ENCODE measurements at regions not wholly inside any gene's neighbourhood (a gene's known extent, or its start where the extent isn't known, plus 50 kb on each side); places are given as distances from the start of the nearest gene placed in this dataset.

DNA sequence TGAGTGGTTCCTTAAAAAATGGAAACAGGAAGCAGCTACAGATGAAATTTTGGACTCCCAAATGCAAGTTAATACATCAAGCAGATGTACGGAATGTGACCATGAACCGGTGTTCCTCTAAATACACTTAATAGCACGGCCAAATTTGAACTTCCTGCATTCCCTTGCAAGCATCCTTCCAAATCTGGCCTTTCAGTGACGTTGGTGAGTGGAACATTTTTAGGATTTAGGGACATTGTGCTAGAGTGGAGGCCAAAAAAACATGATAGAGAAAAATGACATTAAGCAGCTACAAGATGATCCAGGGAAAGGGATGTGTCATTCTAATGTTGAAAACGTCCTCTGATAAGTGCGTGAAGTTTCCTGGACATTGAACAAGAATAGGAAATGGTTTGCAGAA lies 62.1 kb downstream of the CTAGE1 start:
- Histone ChIP-seq H3K4me3 (no peak overlapping the region), H3K27me3 (no peaks in the 10 kb centered on the region), H3K4me1 (no peaks in the 10 kb centered on the region), H3K27ac (no peak overlapping the region), H3K9me3 (no peaks in the 10 kb centered on the region), H3K36me3 (no peaks in the 10 kb centered on the region)
- intact Hi-C loops (cut with DNase I; ENCODE audit: low total_unique reads), result no loop called here
- no peak for TF ChIP-seq POLR2AphosphoS5 (IDR thresholded peaks at IDR 0.05)
- TF ChIP-seq POLR2A (IDR thresholded peaks at IDR 0.05), result no peak
- TF ChIP-seq, protein P1, sequence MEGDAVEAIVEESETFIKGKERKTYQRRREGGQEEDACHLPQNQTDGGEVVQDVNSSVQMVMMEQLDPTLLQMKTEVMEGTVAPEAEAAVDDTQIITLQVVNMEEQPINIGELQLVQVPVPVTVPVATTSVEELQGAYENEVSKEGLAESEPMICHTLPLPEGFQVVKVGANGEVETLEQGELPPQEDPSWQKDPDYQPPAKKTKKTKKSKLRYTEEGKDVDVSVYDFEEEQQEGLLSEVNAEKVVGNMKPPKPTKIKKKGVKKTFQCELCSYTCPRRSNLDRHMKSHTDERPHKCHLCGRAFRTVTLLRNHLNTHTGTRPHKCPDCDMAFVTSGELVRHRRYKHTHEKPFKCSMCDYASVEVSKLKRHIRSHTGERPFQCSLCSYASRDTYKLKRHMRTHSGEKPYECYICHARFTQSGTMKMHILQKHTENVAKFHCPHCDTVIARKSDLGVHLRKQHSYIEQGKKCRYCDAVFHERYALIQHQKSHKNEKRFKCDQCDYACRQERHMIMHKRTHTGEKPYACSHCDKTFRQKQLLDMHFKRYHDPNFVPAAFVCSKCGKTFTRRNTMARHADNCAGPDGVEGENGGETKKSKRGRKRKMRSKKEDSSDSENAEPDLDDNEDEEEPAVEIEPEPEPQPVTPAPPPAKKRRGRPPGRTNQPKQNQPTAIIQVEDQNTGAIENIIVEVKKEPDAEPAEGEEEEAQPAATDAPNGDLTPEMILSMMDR (IDR thresholded peaks at IDR 0.05), result no peak
- DNase-seq (ENCODE audit: low spot score in 2 of 2), result no peak

DNA sequence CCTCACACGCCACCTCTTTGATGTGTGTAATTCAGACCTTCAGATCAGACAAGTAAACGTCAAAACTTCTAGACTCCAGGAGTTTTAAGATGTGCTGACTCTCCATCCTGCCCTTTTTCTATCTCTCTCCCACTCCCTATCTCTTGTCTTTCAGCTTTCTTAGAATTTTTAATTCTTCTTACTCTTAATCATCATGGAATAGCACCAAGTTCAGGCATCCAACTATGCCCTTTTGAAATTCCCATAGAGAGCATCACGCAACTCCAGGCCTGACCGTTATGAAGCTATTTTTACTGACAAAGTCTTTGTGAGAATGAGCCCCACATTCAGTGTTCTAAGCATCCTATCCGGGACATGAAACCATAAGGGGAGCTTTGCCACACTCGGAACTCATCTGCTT lies 62.6 kb downstream of the CTAGE1 start:
- Histone ChIP-seq H3K9me3 (no peaks in the 10 kb centered on the region), H3K27me3 (no peaks in the 10 kb centered on the region), H3K4me3 (no peak overlapping the region), H3K36me3 (no peaks in the 10 kb centered on the region), H3K27ac (no peak overlapping the region), H3K4me1 (no peaks in the 10 kb centered on the region)
- TF ChIP-seq POLR2AphosphoS5 (IDR thresholded peaks at IDR 0.05), result no peak
- no peak for TF ChIP-seq POLR2A (IDR thresholded peaks at IDR 0.05)
- TF ChIP-seq, protein P1 (IDR thresholded peaks at IDR 0.05), result no peak
- intact Hi-C loops (cut with DNase I; ENCODE audit: low total_unique reads), result no loop called here
- DNase-seq (ENCODE audit: low spot score in 2 of 2), result no peak

GRCh38 chr18:22349966-22350365 lies 67.7 kb downstream of the CTAGE1 start:
- H3K36me3 ChIP-seq, result no peaks in the 10 kb centered on the region
- H3K9me3 ChIP-seq, result no peaks in the 10 kb centered on the region
- no peaks in the 10 kb centered on the region for H3K4me1 ChIP-seq
- no peak for DNase-seq (ENCODE audit: low spot score in 2 of 2)
- peak overlapping the region in 1 of 2 donors; percentile 23 for H3K27ac ChIP-seq
- TF ChIP-seq POLR2A (IDR thresholded peaks at IDR 0.05), result no peak
- TF ChIP-seq POLR2AphosphoS5 (IDR thresholded peaks at IDR 0.05), result no peak
- TF ChIP-seq, protein P1 (IDR thresholded peaks at IDR 0.05), result no peak
- H3K4me3 ChIP-seq, result no peak overlapping the region
- intact Hi-C loops (cut with DNase I; ENCODE audit: low total_unique reads), result loop anchor here (5.0 to 10.0 kb wide), 2 partner anchors 175 to 857 kb away; no protein-coding TSS in a partner anchor
- H3K27me3 ChIP-seq, result no peaks in the 10 kb centered on the region

DNA sequence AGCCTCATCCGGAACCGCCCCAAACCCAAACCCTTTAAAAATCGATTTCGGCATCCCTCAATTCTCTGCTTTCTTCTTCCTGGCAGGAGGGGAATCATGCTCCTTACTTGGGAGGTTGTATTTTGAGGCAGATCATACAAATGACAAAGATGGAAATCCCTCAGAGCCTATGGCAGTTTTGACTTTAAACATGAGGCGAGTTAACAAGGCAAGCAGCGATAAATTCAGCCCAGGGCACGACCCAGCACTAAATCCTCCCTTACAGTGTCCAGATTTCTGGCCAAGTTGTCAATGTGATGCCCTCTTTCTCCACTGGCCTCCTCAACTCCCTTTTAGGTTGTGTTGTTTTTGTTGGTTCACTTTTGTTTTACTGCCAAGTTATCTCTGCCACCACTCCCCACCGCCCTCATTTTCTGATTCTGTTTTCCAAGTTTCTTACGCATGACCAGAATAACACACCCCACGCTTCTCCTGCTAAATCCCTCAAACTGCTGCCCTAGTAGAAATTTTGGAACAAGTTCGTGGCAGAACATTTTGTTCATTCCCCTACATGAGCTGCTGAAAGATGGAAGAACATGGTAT lies 68.3 kb downstream of the CTAGE1 start:
- intact Hi-C loops (cut with DNase I; ENCODE audit: low total_unique reads), result loop anchor here (5.0 to 10.0 kb wide), 2 partner anchors 175 to 858 kb away; no protein-coding TSS in a partner anchor

DNA sequence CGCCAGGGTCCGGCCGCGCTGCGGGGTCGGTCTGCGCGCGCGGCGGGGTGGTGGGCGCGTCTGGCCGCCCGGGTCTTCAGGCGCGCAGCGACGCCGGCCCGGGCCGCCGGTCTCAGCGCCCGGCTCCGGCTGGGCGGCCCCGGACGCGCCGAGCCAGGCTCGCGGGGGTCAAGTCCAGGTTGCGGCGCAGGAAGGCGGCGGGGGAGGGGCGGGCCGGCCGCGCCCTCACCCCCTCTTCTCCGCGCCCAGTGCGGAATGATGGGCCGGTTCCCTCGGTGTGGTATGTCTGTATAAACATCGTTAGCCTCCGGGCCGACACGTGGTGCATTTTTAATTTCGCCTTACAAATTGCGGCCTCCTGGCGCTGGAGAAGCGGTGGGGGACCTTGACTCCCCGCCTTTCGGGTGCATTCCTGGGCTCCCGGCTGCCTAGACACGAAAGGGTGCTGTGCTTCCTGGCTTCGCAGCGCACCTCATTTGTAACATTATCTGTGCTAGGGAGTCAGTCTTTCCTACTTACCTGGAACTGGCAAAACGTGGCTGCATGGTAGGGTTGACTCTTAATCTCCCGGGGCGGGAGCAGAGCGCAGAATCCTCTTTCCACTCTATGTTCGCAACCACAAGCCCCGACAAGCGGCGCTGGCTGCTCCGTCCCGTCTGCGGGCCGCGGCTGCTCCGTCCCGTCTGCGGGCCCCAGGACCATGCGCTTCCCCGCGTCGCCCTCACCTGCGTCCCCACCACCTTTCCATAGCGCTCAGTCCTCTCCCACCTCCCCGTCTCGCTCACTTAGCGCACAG lies 69.0 kb downstream of the CTAGE1 start:
- intact Hi-C loops (cut with DNase I; ENCODE audit: low total_unique reads), result loop anchor here (5.0 to 10.0 kb wide), 2 partner anchors 174 to 859 kb away; no protein-coding TSS in a partner anchor
- peak overlapping the region; percentile 36 to 73 (median 58) for H3K4me3 ChIP-seq
- peak overlapping the region; percentile 70 to 84 for H3K27ac ChIP-seq
- no peaks in the 10 kb centered on the region for H3K9me3 ChIP-seq
- no peaks in the 10 kb centered on the region for H3K36me3 ChIP-seq
- H3K27me3 ChIP-seq, result no peaks in the 10 kb centered on the region
- TF ChIP-seq POLR2AphosphoS5 (IDR thresholded peaks at IDR 0.05) (peak; percentile 16 to 47 (median 17)), POLR2A (IDR thresholded peaks at IDR 0.05) (no peak)
- TF ChIP-seq, protein P1 (IDR thresholded peaks at IDR 0.05), result no peak
- peak; percentile 67 to 71 for DNase-seq (ENCODE audit: low spot score in 2 of 2)
- H3K4me1 ChIP-seq, result no peaks in the 10 kb centered on the region

More for the DNA sequence above, 68.3 kb downstream of the CTAGE1 start:
- H3K9me3 ChIP-seq, result no peaks in the 10 kb centered on the region
- H3K36me3 ChIP-seq, result no peaks in the 10 kb centered on the region
- DNase-seq (ENCODE audit: low spot score in 2 of 2), result no peak
- H3K27me3 ChIP-seq, result no peaks in the 10 kb centered on the region
- H3K27ac ChIP-seq, result peak overlapping the region; percentile 70 to 84
- no peak for TF ChIP-seq POLR2A (IDR thresholded peaks at IDR 0.05)
- H3K4me1 ChIP-seq, result no peaks in the 10 kb centered on the region
- peak overlapping the region; percentile 36 to 73 (median 58) for H3K4me3 ChIP-seq
